ENCODE measurements at regions not wholly inside any gene's neighbourhood (a gene's known extent, or its start where the extent isn't known, plus 50 kb on each side); places are given as distances from the start of the nearest gene placed in this dataset.

- no peak for TF ChIP-seq CTCF (IDR thresholded peaks at IDR 0.05 in 4 of 5, conservative IDR thresholded peaks at IDR 0.05 in 1 of 5)
- TF ChIP-seq POLR2A (IDR thresholded peaks at IDR 0.05), result no peak
These were observed 535.1 kb downstream of the MATN1 start for GRCh38 chr1:30188329-30188728.

Data from gastrocnemius medialis (tissue), 4 donors.